Adipocyte (in vitro differentiated cells): ENCODE measurements at regions not wholly inside any gene's neighbourhood (a gene's known extent, or its start where the extent isn't known, plus 50 kb on each side); places are given as distances from the start of the nearest gene placed in this dataset.

Experiments
- DNase-seq: peaks from one replicate; pipeline ENCODE4 v3.0.0-alpha.2; 2015; ENCODE audit warnings: low read depth
- H3K27me3 ChIP-seq: replicated peaks from 2 replicates; pipeline ENCODE4 v1.7.0; 2013; ENCODE audit warnings: mild to moderate bottlenecking, low read length, moderate library complexity; ENCODE audit not compliant: control insufficient read depth, insufficient read depth
- H3K36me3 ChIP-seq: 2 replicates; pipeline ENCODE4 v1.7.0; 2013; ENCODE audit warnings: low read length, mild to moderate bottlenecking, moderate library complexity; ENCODE audit not compliant: control insufficient read depth, insufficient read depth, severe bottlenecking
- H3K4me1 ChIP-seq: 2 replicates; pipeline ENCODE4 v1.7.0; 2013; ENCODE audit warnings: mild to moderate bottlenecking, low read length, moderate library complexity; ENCODE audit not compliant: control insufficient read depth, insufficient read depth
- H3K4me3 ChIP-seq: 2 replicates; pipeline ENCODE4 v1.7.0; 2013; ENCODE audit warnings: mild to moderate bottlenecking, low read length, moderate library complexity
- H3K9ac ChIP-seq: 2 replicates; pipeline ENCODE4 v1.7.0; 2013; ENCODE audit warnings: mild to moderate bottlenecking, low read length, moderate library complexity
- H3K9me3 ChIP-seq: 2 replicates; pipeline ENCODE4 v1.7.0; 2013; ENCODE audit warnings: mild to moderate bottlenecking, low read length, moderate library complexity; ENCODE audit not compliant: control insufficient read depth

GRCh38 chr1:68675336-68675735 lies 178.5 kb upstream of the DEPDC1 start:
- peaks cover 4% of the 10 kb centered on the region for H3K4me1 ChIP-seq
- no peak for DNase-seq
- no peaks in the 10 kb centered on the region for H3K27me3 ChIP-seq
- H3K4me3 ChIP-seq: no peak overlapping the region
- no peaks in the 10 kb centered on the region for H3K9me3 ChIP-seq
- H3K9ac ChIP-seq: no peak overlapping the region
- H3K36me3 ChIP-seq: no peaks in the 10 kb centered on the region

GRCh38 chr1:68677684-68678351 lies 180.9 kb upstream of the DEPDC1 start:
- no peak for DNase-seq
- no peaks in the 10 kb centered on the region for H3K36me3 ChIP-seq

GRCh38 chr1:68696221-68696620 lies 199.3 kb upstream of the DEPDC1 start:
- no peaks in the 10 kb centered on the region for H3K36me3 ChIP-seq
- H3K27me3 ChIP-seq: no peaks in the 10 kb centered on the region
- H3K9ac ChIP-seq: no peak overlapping the region
- H3K9me3 ChIP-seq: no peaks in the 10 kb centered on the region
- no peak for DNase-seq
- H3K4me3 ChIP-seq: no peak overlapping the region
- H3K4me1 ChIP-seq: no peaks in the 10 kb centered on the region

More at GRCh38 chr1:68677684-68678351, 180.9 kb upstream of the DEPDC1 start:
- Histone ChIP-seq H3K9me3 (no peaks in the 10 kb centered on the region), H3K4me1 (peaks cover 4% of the 10 kb centered on the region), H3K27me3 (no peaks in the 10 kb centered on the region), H3K9ac (no peak overlapping the region), H3K4me3 (no peak overlapping the region)

GRCh38 chr1:68703921-68704354 lies 207.1 kb upstream of the DEPDC1 start:
- H3K4me3 ChIP-seq: no peak overlapping the region
- H3K9ac ChIP-seq: no peak overlapping the region
- H3K36me3 ChIP-seq: no peaks in the 10 kb centered on the region

GRCh38 chr1:68704800-68705443 lies 208.0 kb upstream of the DEPDC1 start:
- Histone ChIP-seq H3K4me1 (no peaks in the 10 kb centered on the region), H3K4me3 (no peak overlapping the region), H3K27me3 (no peaks in the 10 kb centered on the region), H3K9me3 (peaks cover 4% of the 10 kb centered on the region), H3K9ac (no peak overlapping the region), H3K36me3 (no peaks in the 10 kb centered on the region)
- DNase-seq: peak; percentile 1

More at GRCh38 chr1:68703921-68704354, 207.1 kb upstream of the DEPDC1 start:
- Histone ChIP-seq H3K4me1 (no peaks in the 10 kb centered on the region), H3K27me3 (no peaks in the 10 kb centered on the region), H3K9me3 (no peaks in the 10 kb centered on the region)
- no peak for DNase-seq

GRCh38 chr1:68705466-68705865 lies 208.6 kb upstream of the DEPDC1 start:
- DNase-seq: no peak
- H3K27me3 ChIP-seq: no peaks in the 10 kb centered on the region
- no peaks in the 10 kb centered on the region for H3K36me3 ChIP-seq

GRCh38 chr1:68706639-68707317 lies 209.9 kb upstream of the DEPDC1 start:
- no peak for DNase-seq
- Histone ChIP-seq H3K9ac (no peak overlapping the region), H3K4me1 (no peaks in the 10 kb centered on the region), H3K9me3 (peaks cover 5% of the 10 kb centered on the region), H3K4me3 (no peak overlapping the region), H3K36me3 (no peaks in the 10 kb centered on the region), H3K27me3 (no peaks in the 10 kb centered on the region)

More at GRCh38 chr1:68705466-68705865, 208.6 kb upstream of the DEPDC1 start:
- H3K4me3 ChIP-seq: no peak overlapping the region
- peaks cover 5% of the 10 kb centered on the region for H3K9me3 ChIP-seq
- H3K4me1 ChIP-seq: no peaks in the 10 kb centered on the region
- H3K9ac ChIP-seq: no peak overlapping the region

GRCh38 chr1:68717330-68717729 lies 220.4 kb upstream of the DEPDC1 start:
- Histone ChIP-seq H3K9me3 (peaks cover 3% of the 10 kb centered on the region), H3K27me3 (no peaks in the 10 kb centered on the region), H3K36me3 (no peaks in the 10 kb centered on the region), H3K4me1 (no peaks in the 10 kb centered on the region), H3K4me3 (no peak overlapping the region), H3K9ac (no peak overlapping the region)
- DNase-seq: no peak

- no peaks in the 10 kb centered on the region for H3K27me3 ChIP-seq
- H3K4me3 ChIP-seq: no peak overlapping the region
- DNase-seq: no peak
- no peak overlapping the region for H3K9ac ChIP-seq
- peaks cover 3% of the 10 kb centered on the region for H3K9me3 ChIP-seq
- H3K36me3 ChIP-seq: no peaks in the 10 kb centered on the region
- no peaks in the 10 kb centered on the region for H3K4me1 ChIP-seq
These were observed 223.6 kb upstream of the DEPDC1 start for GRCh38 chr1:68720476-68720875.

- peaks cover 3% of the 10 kb centered on the region for H3K9me3 ChIP-seq
- no peaks in the 10 kb centered on the region for H3K36me3 ChIP-seq
- no peak for DNase-seq
- no peak overlapping the region for H3K4me3 ChIP-seq
- H3K9ac ChIP-seq: no peak overlapping the region
- H3K27me3 ChIP-seq: no peaks in the 10 kb centered on the region
- no peaks in the 10 kb centered on the region for H3K4me1 ChIP-seq
These were observed 226.9 kb upstream of the DEPDC1 start for GRCh38 chr1:68723791-68724190.

- Histone ChIP-seq H3K27me3 (no peaks in the 10 kb centered on the region), H3K4me1 (no peaks in the 10 kb centered on the region), H3K9ac (no peak overlapping the region), H3K36me3 (no peaks in the 10 kb centered on the region), H3K9me3 (no peaks in the 10 kb centered on the region), H3K4me3 (no peak overlapping the region)
- DNase-seq: no peak
These were observed 228.3 kb upstream of the DEPDC1 start for GRCh38 chr1:68725001-68725752.
